GM23338 (cell line): ENCODE measurements at regions not wholly inside any gene's neighbourhood (a gene's known extent, or its start where the extent isn't known, plus 50 kb on each side); places are given as distances from the start of the nearest gene placed in this dataset.

Source experiments
- ATAC-seq: fragments of 200-7000 bp; cut with Tn5 transposase; 3 replicates; pipeline ENCODE4 v1.9.1; 2020
- DNase-seq: peaks from one replicate; pipeline ENCODE4 v3.0.0-alpha.2; 2015; ENCODE audit warnings: low spot score
- H2AFZ ChIP-seq: fragments of 200-600 bp; sonication (generic); 2 replicates; pipeline ENCODE4 v1.8.0; 2016; ENCODE audit warnings: antibody characterized with exemption, mild to moderate bottlenecking, moderate library complexity
- H3F3A ChIP-seq: fragments of 200-600 bp; sonication (generic); replicated peaks from 2 replicates; pipeline ENCODE4 v1.8.0; 2017; ENCODE audit warnings: antibody characterized with exemption, mixed run types, low read depth
- H3K27ac ChIP-seq: fragments of 200-600 bp; sonication (generic); 2 replicates; pipeline ENCODE4 v1.6.1; 2016; ENCODE audit warnings: low read depth
- H3K27me3 ChIP-seq: fragments of 200-600 bp; sonication (generic); 2 replicates; pipeline ENCODE4 v1.8.0; 2016; ENCODE audit warnings: mild to moderate bottlenecking, mixed run types, moderate library complexity; ENCODE audit not compliant: insufficient read depth
- H3K36me3 ChIP-seq: fragments of 200-600 bp; sonication (generic); 2 replicates; pipeline ENCODE4 v1.8.0; 2016; ENCODE audit warnings: mild to moderate bottlenecking; ENCODE audit not compliant: insufficient read depth
- H3K4me1 ChIP-seq: fragments of 200-600 bp; sonication (generic); 2 replicates; pipeline ENCODE4 v1.8.0; 2016; ENCODE audit warnings: mild to moderate bottlenecking, moderate library complexity; ENCODE audit not compliant: insufficient read depth
- H3K4me2 ChIP-seq: fragments of 200-600 bp; sonication (generic); 2 replicates; pipeline ENCODE4 v1.7.1; 2017; ENCODE audit warnings: mixed run types
- H3K4me3 ChIP-seq: fragments of 200-600 bp; sonication (generic); 2 replicates; pipeline ENCODE4 v1.6.1; 2016; ENCODE audit warnings: mixed run types
- H3K79me2 ChIP-seq: fragments of 200-600 bp; sonication (generic); replicated peaks from 2 replicates; pipeline ENCODE4 v1.8.0; 2017; ENCODE audit warnings: mild to moderate bottlenecking; ENCODE audit not compliant: insufficient read depth
- H3K9me2 ChIP-seq: fragments of 200-600 bp; sonication (generic); 2 replicates; pipeline ENCODE4 v1.8.0; 2017; ENCODE audit not compliant: insufficient read depth
- H4K20me1 ChIP-seq: fragments of 200-600 bp; sonication (generic); replicated peaks from 2 replicates; pipeline ENCODE4 v1.8.0; 2017; ENCODE audit warnings: mild to moderate bottlenecking; ENCODE audit not compliant: insufficient read depth
- H3K27ac Mint-ChIP-seq: 2 replicates; pipeline ENCODE4 v1.8.0; 2020; ENCODE audit warnings: inconsistent platforms, mild to moderate bottlenecking, moderate library complexity, mixed read lengths
- H3K27me3 Mint-ChIP-seq: 3 replicates; pipeline ENCODE4 v1.8.0; 2022; ENCODE audit warnings: low read depth, mild to moderate bottlenecking, moderate library complexity, mixed read lengths, inconsistent platforms; ENCODE audit not compliant: insufficient read depth, poor library complexity
- H3K36me3 Mint-ChIP-seq: 3 replicates; pipeline ENCODE4 v1.8.0; 2021; ENCODE audit warnings: low read depth, mild to moderate bottlenecking, inconsistent platforms, moderate library complexity, mixed read lengths
- H3K4me1 Mint-ChIP-seq: 3 replicates; pipeline ENCODE4 v1.8.0; 2020; ENCODE audit warnings: mild to moderate bottlenecking, inconsistent platforms, mixed read lengths
- H3K4me3 Mint-ChIP-seq: 3 replicates; pipeline ENCODE4 v1.8.0; 2021; ENCODE audit warnings: moderate library complexity, mild to moderate bottlenecking, inconsistent platforms, mixed read lengths
- H3K9me3 Mint-ChIP-seq: 3 replicates; pipeline ENCODE4 v1.8.0; 2020; ENCODE audit warnings: moderate library complexity, mild to moderate bottlenecking, inconsistent platforms, mixed read lengths
- CTCF ChIP-seq, 2 experiments: fragments of 200-600 bp in 1 of 2; sonication (generic) in 1 of 2; conservative IDR thresholded peaks; 2 replicates each; pipeline versions ENCODE4 v1.5.1 to v1.6.1; 2016 to 2017; ENCODE audit warnings: antibody characterized with exemption in 2 of 2, low read depth in 2 of 2, mild to moderate bottlenecking in 2 of 2, moderate library complexity in 1 of 2
- ETS1 ChIP-seq: IDR thresholded peaks from 2 replicates; pipeline ENCODE4 v1.6.1; 2016; ENCODE audit warnings: antibody characterized with exemption
- EZH2 ChIP-seq: fragments of 200-600 bp; sonication (generic); IDR thresholded peaks from one replicate; pipeline ENCODE4 v1.8.0; 2017; ENCODE audit warnings: antibody characterized with exemption, mild to moderate bottlenecking, low read depth; ENCODE audit not compliant: unreplicated experiment
- NANOG ChIP-seq: IDR thresholded peaks from 2 replicates; pipeline ENCODE4 v1.6.1; 2016; ENCODE audit warnings: antibody characterized with exemption, borderline replicate concordance
- POLR2AphosphoS5 ChIP-seq: IDR thresholded peaks from 2 replicates; pipeline ENCODE4 v1.6.1; 2016; ENCODE audit warnings: antibody characterized with exemption, low read depth
- ZNF331 ChIP-seq: fragments of 250-450 bp; sonication (Bioruptor Pico); IDR thresholded peaks from 2 replicates; pipeline ENCODE4 v1.5.0; 2020; ENCODE audit warnings: low read depth, mild to moderate bottlenecking, moderate library complexity

GRCh38 chr12:18923721-18924120, 185.8 kb downstream of the CAPZA3 start:
- no peaks in the 10 kb centered on the region for H3K4me1 ChIP-seq

GRCh38 chr12:18926188-18926587, 188.3 kb downstream of the CAPZA3 start:
- Mint-ChIP-seq H3K27ac (no peak overlapping the region), H3K4me3 (no peak overlapping the region), H3K4me1 (no peaks in the 10 kb centered on the region), H3K9me3 (peaks cover 12% of the 10 kb centered on the region), H3K36me3 (peaks cover 11% of the 10 kb centered on the region), H3K27me3 (peaks cover 5% of the 10 kb centered on the region)
- Histone ChIP-seq H3K27ac (no peak overlapping the region), H3K36me3 (peaks cover 6% of the 10 kb centered on the region), H3K79me2 (no peaks in the 10 kb centered on the region), H2AFZ (no peak overlapping the region), H3K27me3 (no peaks in the 10 kb centered on the region), H3K4me1 (no peaks in the 10 kb centered on the region), H3K4me2 (no peak overlapping the region), H3K4me3 (no peak overlapping the region), H3F3A (no peaks in the 10 kb centered on the region), H4K20me1 (no peaks in the 10 kb centered on the region), H3K9me2 (0 out of 2 replicates have a peak, but pooled peaks cover 19% of the 10 kb centered on the region)
- no peak for TF ChIP-seq POLR2AphosphoS5
- no peak for TF ChIP-seq CTCF (conservative IDR thresholded peaks at IDR 0.05; ENCODE audit: low read depth in 2 of 2)
- TF ChIP-seq ETS1 = no peak
- TF ChIP-seq ZNF331 (CRISPR knock-in tag) = no peak
- TF ChIP-seq EZH2 = no peak
- TF ChIP-seq NANOG = no peak
- ATAC-seq (no peak), DNase-seq (no peak)

More at GRCh38 chr12:18923721-18924120, 185.8 kb downstream of the CAPZA3 start:
- Histone ChIP-seq H3K36me3 (no peaks in the 10 kb centered on the region), H4K20me1 (no peaks in the 10 kb centered on the region), H3K27me3 (no peaks in the 10 kb centered on the region), H3K4me2 (no peak overlapping the region), H2AFZ (peak overlapping the region; percentile 43; the same call in 1 of the 2 replicates), H3K4me3 (no peak overlapping the region), H3K27ac (no peak overlapping the region), H3F3A (no peaks in the 10 kb centered on the region), H3K9me2 (0 out of 2 replicates have a peak, but pooled peaks cover 8% of the 10 kb centered on the region), H3K79me2 (no peaks in the 10 kb centered on the region)
- no peaks in the 10 kb centered on the region for H3K9me3 Mint-ChIP-seq
- no peaks in the 10 kb centered on the region for H3K4me1 Mint-ChIP-seq
- no peak overlapping the region for H3K4me3 Mint-ChIP-seq
- no peak for TF ChIP-seq EZH2
- TF ChIP-seq CTCF (conservative IDR thresholded peaks at IDR 0.05; ENCODE audit: low read depth in 2 of 2) = no peak
- ATAC-seq = no peak
- no peak overlapping the region for H3K27ac Mint-ChIP-seq
- H3K27me3 Mint-ChIP-seq = peaks cover 3% of the 10 kb centered on the region
- H3K36me3 Mint-ChIP-seq = no peaks in the 10 kb centered on the region
- DNase-seq = no peak
